ENCODE measurements at regions not wholly inside any gene's neighbourhood (a gene's known extent, or its start where the extent isn't known, plus 50 kb on each side); places are given as distances from the start of the nearest gene placed in this dataset.

- no peak overlapping the region for H3K4me3 ChIP-seq
- intact Hi-C loops (cut with DNase I) = no loop called here
- H3K27me3 ChIP-seq = no peaks in the 10 kb centered on the region
- no peak overlapping the region for H3K27ac ChIP-seq
- H3K9me3 ChIP-seq = no peaks in the 10 kb centered on the region
- 61 to 75% (median 72%) methylated on average over 4 of the region's 4 CpGs for WGBS, 3 donors
- TF ChIP-seq, protein P1, sequence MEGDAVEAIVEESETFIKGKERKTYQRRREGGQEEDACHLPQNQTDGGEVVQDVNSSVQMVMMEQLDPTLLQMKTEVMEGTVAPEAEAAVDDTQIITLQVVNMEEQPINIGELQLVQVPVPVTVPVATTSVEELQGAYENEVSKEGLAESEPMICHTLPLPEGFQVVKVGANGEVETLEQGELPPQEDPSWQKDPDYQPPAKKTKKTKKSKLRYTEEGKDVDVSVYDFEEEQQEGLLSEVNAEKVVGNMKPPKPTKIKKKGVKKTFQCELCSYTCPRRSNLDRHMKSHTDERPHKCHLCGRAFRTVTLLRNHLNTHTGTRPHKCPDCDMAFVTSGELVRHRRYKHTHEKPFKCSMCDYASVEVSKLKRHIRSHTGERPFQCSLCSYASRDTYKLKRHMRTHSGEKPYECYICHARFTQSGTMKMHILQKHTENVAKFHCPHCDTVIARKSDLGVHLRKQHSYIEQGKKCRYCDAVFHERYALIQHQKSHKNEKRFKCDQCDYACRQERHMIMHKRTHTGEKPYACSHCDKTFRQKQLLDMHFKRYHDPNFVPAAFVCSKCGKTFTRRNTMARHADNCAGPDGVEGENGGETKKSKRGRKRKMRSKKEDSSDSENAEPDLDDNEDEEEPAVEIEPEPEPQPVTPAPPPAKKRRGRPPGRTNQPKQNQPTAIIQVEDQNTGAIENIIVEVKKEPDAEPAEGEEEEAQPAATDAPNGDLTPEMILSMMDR (IDR thresholded peaks at IDR 0.05) = no peak
- TF ChIP-seq EP300 (IDR thresholded peaks at IDR 0.05) (no peak), POLR2A (IDR thresholded peaks at IDR 0.05) (no peak)
- no peaks in the 10 kb centered on the region for H3K4me1 ChIP-seq (ENCODE audit: insufficient read depth)
- DNase-seq = no peak
- H3K36me3 ChIP-seq = no peaks in the 10 kb centered on the region
Observed at GRCh38 chr5:175290379-175290778, 153.6 kb downstream of the DRD1 start.

- Histone ChIP-seq H3K9me3 (no peaks in the 10 kb centered on the region), H3K36me3 (no peaks in the 10 kb centered on the region), H3K4me1 (ENCODE audit: insufficient read depth) (no peaks in the 10 kb centered on the region), H3K4me3 (no peak overlapping the region), H3K27me3 (no peaks in the 10 kb centered on the region), H3K27ac (no peak overlapping the region)
- DNase-seq = no peak
- intact Hi-C loops (cut with DNase I) = no loop called here
- 38 to 56% (median 43%) methylated on average over 9 of the region's 9 CpGs for WGBS, 3 donors
- TF ChIP-seq EP300 (IDR thresholded peaks at IDR 0.05) (no peak), POLR2A (IDR thresholded peaks at IDR 0.05) (no peak)
- TF ChIP-seq, protein P1 (IDR thresholded peaks at IDR 0.05) = no peak
Observed at GRCh38 chr5:175288048-175288621, 155.8 kb downstream of the DRD1 start.

- intact Hi-C loops (cut with DNase I) = no loop called here
- TF ChIP-seq, protein P1 (IDR thresholded peaks at IDR 0.05) = no peak
- TF ChIP-seq EP300 (IDR thresholded peaks at IDR 0.05) (no peak), POLR2A (IDR thresholded peaks at IDR 0.05) (no peak)
- 83 to 86% (median 86%) methylated on average over 8 of the region's 8 CpGs for WGBS, 3 donors
- Histone ChIP-seq H3K9me3 (no peaks in the 10 kb centered on the region), H3K27me3 (no peaks in the 10 kb centered on the region), H3K36me3 (no peaks in the 10 kb centered on the region), H3K4me3 (no peak overlapping the region), H3K4me1 (ENCODE audit: insufficient read depth) (no peaks in the 10 kb centered on the region), H3K27ac (no peak overlapping the region)
- DNase-seq = no peak
Observed at GRCh38 chr5:175286981-175287380, 157.0 kb downstream of the DRD1 start.

DNA sequence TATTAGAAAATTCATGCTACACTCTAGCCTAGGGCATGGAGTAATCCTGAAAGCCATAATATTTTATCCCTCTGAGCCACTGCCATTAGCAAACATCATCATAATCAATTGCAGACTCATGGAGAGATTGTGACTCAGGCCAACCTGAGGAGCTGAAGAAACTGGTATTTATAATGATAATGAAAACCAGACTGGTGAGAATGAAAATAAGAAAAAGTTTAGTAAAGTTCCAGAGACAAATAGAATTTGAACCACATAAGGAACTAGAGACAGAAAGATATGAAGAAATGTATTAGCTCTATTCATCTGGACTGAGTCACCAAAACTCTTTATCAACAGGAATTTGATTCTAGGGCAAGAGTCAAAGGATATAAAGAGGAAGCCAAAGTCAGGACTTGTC lies 158.7 kb downstream of the DRD1 start:
- intact Hi-C loops (cut with DNase I) = no loop called here
- no peaks in the 10 kb centered on the region for H3K36me3 ChIP-seq
- no peak overlapping the region for H3K4me3 ChIP-seq
- H3K4me1 ChIP-seq (ENCODE audit: insufficient read depth) = no peaks in the 10 kb centered on the region
- TF ChIP-seq POLR2A (IDR thresholded peaks at IDR 0.05) (no peak), EP300 (IDR thresholded peaks at IDR 0.05) (no peak)
- TF ChIP-seq, protein P1 (IDR thresholded peaks at IDR 0.05) = no peak
- H3K9me3 ChIP-seq = no peaks in the 10 kb centered on the region
- H3K27me3 ChIP-seq = no peaks in the 10 kb centered on the region
- H3K27ac ChIP-seq = no peak overlapping the region
- no peak for DNase-seq

All from ovary (tissue), 7 donors.